Pancreas (tissue), 10 donors: ENCODE measurements at regions not wholly inside any gene's neighbourhood (a gene's known extent, or its start where the extent isn't known, plus 50 kb on each side); places are given as distances from the start of the nearest gene placed in this dataset.
"Not testable (repeated sequence)": the region's sequence is repeated elsewhere in the genome, so short reads cannot be mapped to it uniquely, and the experiment has no call there.

ENCODE experiments used
- ATAC-seq, 4 donors: fragments of 200-7000 bp; cut with Tn5 transposase; one replicate each; pipeline versions ENCODE4 v1.8.0 to v1.9.1; 2020; ENCODE audit warnings: mild to moderate bottlenecking in 4 of 4, moderate library complexity in 4 of 4
- DNase-seq, 6 donors: peaks; one replicate each; pipeline ENCODE4 v3.0.0-alpha.2; 2020
- FAIRE-seq: peaks from 2 replicates; lab custom pipeline; 2012; peaks lifted over from hg19 to GRCh38; lab: Jason Lieb, UNC
- H3K27ac ChIP-seq, 4 donors: fragments of 200-600 bp; sonication (generic); 1 replicate in 3 of 4; 2 replicates in 1 of 4; pipeline versions ENCODE4 v1.5.0 to v1.8.0; 2020
- H3K27me3 ChIP-seq, 4 donors: fragments of 200-600 bp; one replicate each; pipeline ENCODE4 v1.8.0; 2021
- H3K36me3 ChIP-seq, 3 donors: fragments of 200-600 bp; sonication (generic) in 1 of 3; one replicate each; pipeline versions ENCODE4 v1.5.0 to v1.8.0; 2020 to 2021
- H3K4me1 ChIP-seq, 3 donors: fragments of 200-600 bp; one replicate each; pipeline ENCODE4 v1.8.0; 2021
- H3K4me3 ChIP-seq, 4 donors: fragments of 200-600 bp; sonication (generic) in 2 of 4; one replicate each; pipeline versions ENCODE4 v1.5.0 to v1.8.0; 2020 to 2021
- H3K9me3 ChIP-seq, 4 donors: fragments of 200-600 bp; one replicate each; pipeline ENCODE4 v1.8.0; 2021
- WGBS, 2 donors: extraction: QIAGEN DNeasy Blood & Tissue Kit; methylation state at CpG; one replicate each; pipeline ENCODE4 v1.1.7; 2013; 5-methylcytosine and 5-hydroxymethylcytosine counted together
- intact Hi-C, 3 donors: fragments of 100-400 bp; cut with DNase I; formaldehyde crosslinking; loops; one replicate each; pipeline versions ENCODE4 v1.11.1 to v1.14.2; 2022
- TF ChIP-seq, protein P1 (sequence below), 4 donors: fragments of 200-600 bp; sonication (generic) in 3 of 4; IDR thresholded peaks; one replicate each; pipeline versions ENCODE4 v1.5.0 to v1.8.0; 2021; ENCODE audit warnings: antibody characterized with exemption in 4 of 4
- donor health status: healthy with polysubstance abuse.
- donor health status: DM: no; HTN: no; CAD: no; lungs with moderate emphysema.
- donor health status: DM: no; HTN: no; CAD: no.
- donor health status: control.
- donor health status: control.
- donor health status: Bipolar disorder and iron deficiency.
- donor health status: DM: yes; HTN: yes; CAD: no.
- donor health status: DM: no; HTN: no; CAD: no.
- donor health status: DM: no; HTN: no; CAD: no.
- donor health status: DM: yes; HTN: yes; CAD: no.

DNA sequence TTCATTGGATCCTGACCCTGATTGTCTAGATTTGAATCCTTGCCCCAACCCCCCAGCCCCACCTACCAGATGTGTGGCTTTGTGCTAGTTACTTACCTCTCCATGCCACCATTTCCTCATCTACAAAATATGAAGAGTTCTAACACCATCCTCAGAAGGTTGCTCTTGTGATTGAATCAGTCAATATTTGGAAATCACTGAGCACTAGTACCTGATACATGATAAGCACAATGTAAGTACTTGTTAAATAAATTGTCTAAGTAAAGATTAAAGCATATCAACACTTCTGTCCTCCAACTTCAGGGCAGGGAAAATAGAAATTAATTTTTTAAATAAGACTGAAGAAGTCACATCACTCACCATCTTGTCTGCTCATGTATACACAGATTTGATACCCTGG, 249.6 kb upstream of the KLF3 start:
- TF ChIP-seq, protein P1, sequence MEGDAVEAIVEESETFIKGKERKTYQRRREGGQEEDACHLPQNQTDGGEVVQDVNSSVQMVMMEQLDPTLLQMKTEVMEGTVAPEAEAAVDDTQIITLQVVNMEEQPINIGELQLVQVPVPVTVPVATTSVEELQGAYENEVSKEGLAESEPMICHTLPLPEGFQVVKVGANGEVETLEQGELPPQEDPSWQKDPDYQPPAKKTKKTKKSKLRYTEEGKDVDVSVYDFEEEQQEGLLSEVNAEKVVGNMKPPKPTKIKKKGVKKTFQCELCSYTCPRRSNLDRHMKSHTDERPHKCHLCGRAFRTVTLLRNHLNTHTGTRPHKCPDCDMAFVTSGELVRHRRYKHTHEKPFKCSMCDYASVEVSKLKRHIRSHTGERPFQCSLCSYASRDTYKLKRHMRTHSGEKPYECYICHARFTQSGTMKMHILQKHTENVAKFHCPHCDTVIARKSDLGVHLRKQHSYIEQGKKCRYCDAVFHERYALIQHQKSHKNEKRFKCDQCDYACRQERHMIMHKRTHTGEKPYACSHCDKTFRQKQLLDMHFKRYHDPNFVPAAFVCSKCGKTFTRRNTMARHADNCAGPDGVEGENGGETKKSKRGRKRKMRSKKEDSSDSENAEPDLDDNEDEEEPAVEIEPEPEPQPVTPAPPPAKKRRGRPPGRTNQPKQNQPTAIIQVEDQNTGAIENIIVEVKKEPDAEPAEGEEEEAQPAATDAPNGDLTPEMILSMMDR (IDR thresholded peaks at IDR 0.05): no peak
- H3K4me1 ChIP-seq: peaks cover 0 to 6% (median 5%) of the 10 kb centered on the region in 3 donors
- DNase-seq (no peak), ATAC-seq (no peak), FAIRE-seq (no peak)
- H3K27me3 ChIP-seq: no peaks in the 10 kb centered on the region
- no peaks in the 10 kb centered on the region for H3K9me3 ChIP-seq
- no peak overlapping the region for H3K4me3 ChIP-seq
- H3K36me3 ChIP-seq: no peaks in the 10 kb centered on the region
- intact Hi-C loops: no loop called here
- H3K27ac ChIP-seq: no peak overlapping the region

DNA sequence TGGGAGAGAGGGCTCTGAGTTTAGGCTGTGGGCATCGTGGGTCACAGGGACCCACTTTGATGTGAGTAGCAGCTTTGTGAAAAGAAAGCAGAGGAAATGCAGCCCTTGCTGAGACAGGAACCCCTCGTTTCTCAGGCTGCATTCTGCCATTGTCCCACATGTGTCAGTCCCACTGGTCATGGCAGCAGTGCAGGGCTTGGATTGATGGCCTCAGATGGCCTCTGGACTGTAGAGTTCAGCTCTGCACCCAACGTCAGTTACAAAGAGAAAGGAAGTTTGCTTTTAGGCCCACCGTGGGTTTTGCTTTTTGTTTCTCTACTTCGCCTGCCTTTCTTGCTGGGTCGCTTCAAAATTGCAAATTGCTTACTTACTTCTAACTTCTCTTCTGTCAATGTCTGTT, 248.3 kb upstream of the KLF3 start:
- FAIRE-seq: no peak
- Histone ChIP-seq H3K36me3 (no peaks in the 10 kb centered on the region), H3K4me1 (peaks cover 0 to 6% (median 5%) of the 10 kb centered on the region in 3 donors), H3K4me3 (no peak overlapping the region), H3K9me3 (no peaks in the 10 kb centered on the region), H3K27ac (no peak overlapping the region), H3K27me3 (no peaks in the 10 kb centered on the region)
- TF ChIP-seq, protein P1 (IDR thresholded peaks at IDR 0.05): no peak
- ATAC-seq: no peak
- 78 to 83% methylated on average over 6 of the region's 6 CpGs for WGBS, 2 donors
- intact Hi-C loops: no loop called here
- DNase-seq: no peak

DNA sequence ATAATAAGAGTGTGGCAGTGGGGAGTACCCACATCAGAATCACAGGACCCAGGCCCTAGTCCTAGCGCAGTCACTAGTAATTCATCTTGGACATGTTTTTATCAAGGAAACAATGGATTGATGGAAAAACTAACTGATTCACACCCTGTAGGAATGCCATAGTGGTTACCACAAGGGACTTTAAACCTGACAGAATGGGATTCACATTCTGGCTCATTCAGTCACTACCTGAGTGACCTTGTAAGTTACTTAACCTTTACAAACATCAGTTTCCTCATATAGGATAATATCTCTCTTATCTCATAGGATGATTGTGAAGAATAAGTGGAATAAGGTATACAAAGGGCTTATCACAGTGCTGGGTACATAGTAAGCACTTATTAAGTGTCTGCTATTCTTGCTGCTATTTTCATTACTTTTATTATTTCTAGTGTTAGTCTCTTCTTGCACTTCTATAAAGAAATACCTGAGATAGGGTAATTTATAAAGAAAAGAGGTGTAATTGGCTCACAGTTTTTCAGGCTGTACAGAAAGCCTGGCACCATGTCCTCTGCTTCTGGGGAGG, 247.5 kb upstream of the KLF3 start:
- ATAC-seq: no peak
- Histone ChIP-seq H3K36me3 (no peaks in the 10 kb centered on the region), H3K27me3 (no peaks in the 10 kb centered on the region), H3K4me3 (no peak overlapping the region), H3K27ac (no peak overlapping the region), H3K9me3 (no peaks in the 10 kb centered on the region), H3K4me1 (peaks cover 0 to 6% (median 5%) of the 10 kb centered on the region in 3 donors)
- DNase-seq: no peak
- intact Hi-C loops: no loop called here
- WGBS, 2 donors: 96 to 100% methylated on average over 1 of the region's 1 CpG
- no peak for FAIRE-seq
- TF ChIP-seq, protein P1 (IDR thresholded peaks at IDR 0.05): no peak

DNA sequence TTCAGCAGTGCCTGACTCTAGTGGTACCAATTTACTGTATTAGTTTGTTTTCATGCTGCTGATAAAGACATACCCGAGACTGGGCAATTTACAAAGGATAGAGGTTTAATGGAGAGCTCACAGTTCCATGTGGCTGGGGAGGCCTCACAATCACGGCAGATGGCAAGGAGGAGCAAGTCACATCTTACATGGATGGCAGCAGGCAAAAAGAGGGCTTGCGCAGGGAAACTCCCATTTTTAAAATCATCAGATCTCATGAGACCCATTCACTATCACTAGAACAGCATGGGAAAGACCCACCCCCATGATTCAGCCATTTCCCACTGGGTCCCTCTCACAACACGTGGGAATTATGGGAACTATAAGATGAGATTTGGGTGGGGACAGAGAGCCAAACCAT, 243.7 kb upstream of the KLF3 start:
- 68 to 73% methylated on average over 4 of the region's 4 CpGs for WGBS, 2 donors
- ATAC-seq, DNase-seq, H3K36me3 ChIP-seq, H3K27me3 ChIP-seq, H3K4me3 ChIP-seq, H3K9me3 ChIP-seq, H3K27ac ChIP-seq, intact Hi-C loops, H3K4me1 ChIP-seq, FAIRE-seq: not testable (repeated sequence)

DNA sequence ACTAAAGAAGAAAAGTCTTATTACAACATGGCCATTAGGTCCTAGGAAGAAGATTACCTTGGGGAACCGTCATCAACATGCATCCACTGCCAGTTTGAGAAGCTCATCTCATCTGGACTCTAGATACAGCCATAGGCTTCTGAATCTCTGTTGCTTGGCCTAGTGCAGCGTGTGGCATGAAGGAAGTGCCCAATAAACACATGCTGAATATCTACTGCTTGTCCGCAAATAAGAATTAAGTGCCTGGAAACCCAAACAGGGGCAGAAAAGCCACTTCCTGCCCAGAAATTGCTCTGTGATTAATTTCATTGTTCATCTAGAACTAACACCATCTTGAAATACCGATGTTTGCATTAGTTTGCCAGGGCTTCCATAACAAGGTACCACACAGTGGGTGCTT, 241.1 kb upstream of the KLF3 start:
- Histone ChIP-seq H3K36me3 (no peaks in the 10 kb centered on the region), H3K27me3 (no peaks in the 10 kb centered on the region), H3K4me3 (no peak overlapping the region), H3K4me1 (no peaks in the 10 kb centered on the region), H3K27ac (no peak overlapping the region), H3K9me3 (no peaks in the 10 kb centered on the region)
- intact Hi-C loops: no loop called here
- DNase-seq (no peak), ATAC-seq (no peak), FAIRE-seq (no peak)
- 89 to 95% methylated on average over 4 of the region's 4 CpGs for WGBS, 2 donors
- TF ChIP-seq, protein P1 (IDR thresholded peaks at IDR 0.05): no peak
